Spleen (tissue), 11 donors: ENCODE measurements at regions not wholly inside any gene's neighbourhood (a gene's known extent, or its start where the extent isn't known, plus 50 kb on each side); places are given as distances from the start of the nearest gene placed in this dataset.
"Not testable (repeated sequence)": the region's sequence is repeated elsewhere in the genome, so short reads cannot be mapped to it uniquely, and the experiment has no call there.

Source experiments
- DNase-seq: peaks from one replicate; pipeline ENCODE4 v3.0.0-alpha.2; 2020
- H3K27ac ChIP-seq, 8 donors: fragments of 200-600 bp; sonication (generic) in 7 of 8; 1 replicate in 4 of 8; 2 replicates in 4 of 8; pipeline versions ENCODE4 v1.5.0 to v1.8.0; 2016 to 2021; ENCODE audit warnings: inconsistent platforms in 4 of 8, mild to moderate bottlenecking in 4 of 8, moderate library complexity in 1 of 8
- H3K27me3 ChIP-seq, 7 donors: fragments of 200-600 bp; sonication (generic) in 6 of 7; replicated peaks in 1 of 7; 1 replicate in 4 of 7; 2 replicates in 3 of 7; pipeline versions ENCODE4 v1.5.0 to v1.8.0; 2016 to 2021; ENCODE audit warnings: inconsistent platforms in 3 of 7, mild to moderate bottlenecking in 1 of 7
- H3K36me3 ChIP-seq, 6 donors: fragments of 200-600 bp; sonication (generic) in 5 of 6; 1 replicate in 4 of 6; 2 replicates in 2 of 6; pipeline versions ENCODE4 v1.5.0 to v1.8.0; 2016 to 2021; ENCODE audit warnings: inconsistent platforms in 2 of 6
- H3K4me1 ChIP-seq, 6 donors: fragments of 200-600 bp; sonication (generic) in 5 of 6; 1 replicate in 3 of 6; 2 replicates in 3 of 6; pipeline versions ENCODE4 v1.5.0 to v1.8.0; 2016 to 2021; ENCODE audit warnings: inconsistent platforms in 3 of 6
- H3K4me3 ChIP-seq, 8 donors: fragments of 200-600 bp; sonication (generic) in 7 of 8; 1 replicate in 4 of 8; 2 replicates in 4 of 8; pipeline versions ENCODE4 v1.5.0 to v1.8.0; 2016 to 2021; ENCODE audit warnings: inconsistent platforms in 4 of 8, mild to moderate bottlenecking in 4 of 8, moderate library complexity in 2 of 8
- H3K9me3 ChIP-seq, 8 donors: fragments of 200-600 bp; sonication (generic) in 7 of 8; 1 replicate in 4 of 8; 2 replicates in 4 of 8; pipeline versions ENCODE4 v1.5.0 to v1.8.0; 2016 to 2021; ENCODE audit warnings: inconsistent platforms in 4 of 8
- POLR2A ChIP-seq, 3 donors: fragments of 450-650 bp; IDR thresholded peaks; one replicate each; pipeline ENCODE4 v1.5.1; 2017; ENCODE audit warnings: antibody characterized with exemption in 3 of 3, mild to moderate bottlenecking in 1 of 3
- POLR2AphosphoS5 ChIP-seq, 3 donors: sonication (generic); formaldehyde crosslinking; IDR thresholded peaks; one replicate each; pipeline ENCODE4 v1.5.1; 2017; ENCODE audit warnings: antibody characterized with exemption in 3 of 3
- WGBS, 5 donors: extraction: QIAGEN DNeasy Blood & Tissue Kit in 3 of 5; methylation state at CpG; one replicate each; pipeline versions ENCODE4 v1.1.5 to v1.1.7; 2013 to 2018; 5-methylcytosine and 5-hydroxymethylcytosine counted together
- intact Hi-C: fragments of 100-400 bp; cut with DNase I; formaldehyde crosslinking; loops from one replicate; pipeline ENCODE4 v1.15.0; 2023; ENCODE audit warnings: low total_unique reads
- TF ChIP-seq, protein P1 (sequence below), 11 experiments: fragments of 200-600 bp in 7 of 11; fragments of 450-650 bp in 4 of 11; sonication (generic) in 4 of 11; IDR thresholded peaks in 8 of 11; conservative IDR thresholded peaks in 3 of 11; 1 replicate in 7 of 11; 2 replicates in 4 of 11; pipeline versions ENCODE4 v1.4.0 to v1.8.0; 2016 to 2021; ENCODE audit warnings: antibody characterized with exemption in 11 of 11, inconsistent platforms in 4 of 11, mild to moderate bottlenecking in 1 of 11
- donor health status: healthy with polysubstance abuse.
- donor health status: DM: no; HTN: no; CAD: no; lungs with moderate emphysema.
- donor health status: DM: no; HTN: no; CAD: no.
- donor health status: Bipolar disorder and iron deficiency.
- donor health status: healthy.
- donor health status: DM: no; HTN: no; CAD: no.
- donor health status: DM: yes; HTN: yes; CAD: no.

DNA sequence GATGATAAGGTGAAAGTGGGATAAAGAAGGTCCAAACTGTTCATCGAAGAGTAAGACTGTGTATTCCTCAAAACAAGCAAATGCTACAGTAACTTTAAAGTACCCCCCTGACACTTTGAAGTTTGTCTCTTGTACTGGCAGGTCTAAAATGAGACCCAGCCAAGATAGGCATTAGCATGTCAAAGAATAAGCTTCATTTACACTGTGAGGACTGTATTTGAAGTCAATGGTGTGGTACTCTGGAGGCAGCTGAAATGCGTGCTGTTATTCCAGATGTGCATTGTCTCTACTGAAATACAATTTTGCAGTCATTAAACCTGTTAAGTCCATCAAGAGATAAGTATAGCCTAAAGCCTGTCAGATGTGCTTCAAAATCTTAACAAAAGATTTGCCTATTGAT, 288.9 kb upstream of the TECRL start:
- Histone ChIP-seq H3K36me3 (no peaks in the 10 kb centered on the region), H3K4me3 (no peak overlapping the region), H3K4me1 (no peaks in the 10 kb centered on the region), H3K27me3 (no peaks in the 10 kb centered on the region), H3K9me3 (no peaks in the 10 kb centered on the region), H3K27ac (no peak overlapping the region)
- no peak for DNase-seq
- TF ChIP-seq POLR2AphosphoS5 (IDR thresholded peaks at IDR 0.05): no peak
- TF ChIP-seq, protein P1, sequence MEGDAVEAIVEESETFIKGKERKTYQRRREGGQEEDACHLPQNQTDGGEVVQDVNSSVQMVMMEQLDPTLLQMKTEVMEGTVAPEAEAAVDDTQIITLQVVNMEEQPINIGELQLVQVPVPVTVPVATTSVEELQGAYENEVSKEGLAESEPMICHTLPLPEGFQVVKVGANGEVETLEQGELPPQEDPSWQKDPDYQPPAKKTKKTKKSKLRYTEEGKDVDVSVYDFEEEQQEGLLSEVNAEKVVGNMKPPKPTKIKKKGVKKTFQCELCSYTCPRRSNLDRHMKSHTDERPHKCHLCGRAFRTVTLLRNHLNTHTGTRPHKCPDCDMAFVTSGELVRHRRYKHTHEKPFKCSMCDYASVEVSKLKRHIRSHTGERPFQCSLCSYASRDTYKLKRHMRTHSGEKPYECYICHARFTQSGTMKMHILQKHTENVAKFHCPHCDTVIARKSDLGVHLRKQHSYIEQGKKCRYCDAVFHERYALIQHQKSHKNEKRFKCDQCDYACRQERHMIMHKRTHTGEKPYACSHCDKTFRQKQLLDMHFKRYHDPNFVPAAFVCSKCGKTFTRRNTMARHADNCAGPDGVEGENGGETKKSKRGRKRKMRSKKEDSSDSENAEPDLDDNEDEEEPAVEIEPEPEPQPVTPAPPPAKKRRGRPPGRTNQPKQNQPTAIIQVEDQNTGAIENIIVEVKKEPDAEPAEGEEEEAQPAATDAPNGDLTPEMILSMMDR (IDR thresholded peaks at IDR 0.05 in 8 of 11, conservative IDR thresholded peaks at IDR 0.05 in 3 of 11): no peak
- no peak for TF ChIP-seq POLR2A (IDR thresholded peaks at IDR 0.05)
- intact Hi-C loops: no loop called here
- 61 to 84% (median 74%) methylated on average over 2 of the region's 2 CpGs for WGBS, 5 donors

DNA sequence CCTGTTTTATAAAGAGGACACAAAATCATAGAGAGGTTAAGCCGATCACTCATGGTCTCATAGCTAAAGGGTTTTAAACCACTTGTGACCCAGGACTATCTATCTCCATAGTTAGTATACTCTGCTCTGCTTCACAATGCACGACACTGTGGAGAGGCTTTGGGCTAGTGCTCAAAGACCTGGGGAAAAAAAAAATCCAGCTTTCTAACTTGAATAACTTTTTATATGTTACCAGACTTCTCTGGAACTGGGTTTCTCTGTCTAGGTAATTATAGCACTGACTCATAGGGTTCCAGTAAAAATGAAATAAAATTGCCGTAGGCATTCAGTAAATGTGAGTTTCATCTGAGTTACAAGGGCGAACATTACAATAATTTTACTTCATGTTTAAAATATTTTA, 273.7 kb upstream of the TECRL start:
- Histone ChIP-seq H3K36me3 (no peaks in the 10 kb centered on the region), H3K4me3 (no peak overlapping the region), H3K27ac (no peak overlapping the region), H3K4me1 (no peaks in the 10 kb centered on the region), H3K9me3 (peaks cover 0 to 21% (median 15%) of the 10 kb centered on the region in 8 donors), H3K27me3 (no peaks in the 10 kb centered on the region)
- TF ChIP-seq POLR2A (IDR thresholded peaks at IDR 0.05) (no peak), POLR2AphosphoS5 (IDR thresholded peaks at IDR 0.05) (no peak)
- TF ChIP-seq, protein P1 (IDR thresholded peaks at IDR 0.05 in 8 of 11, conservative IDR thresholded peaks at IDR 0.05 in 3 of 11): no peak
- no peak for DNase-seq
- intact Hi-C loops: no loop called here
- WGBS, 5 donors: 77 to 88% (median 84%) methylated on average over 4 of the region's 4 CpGs

DNA sequence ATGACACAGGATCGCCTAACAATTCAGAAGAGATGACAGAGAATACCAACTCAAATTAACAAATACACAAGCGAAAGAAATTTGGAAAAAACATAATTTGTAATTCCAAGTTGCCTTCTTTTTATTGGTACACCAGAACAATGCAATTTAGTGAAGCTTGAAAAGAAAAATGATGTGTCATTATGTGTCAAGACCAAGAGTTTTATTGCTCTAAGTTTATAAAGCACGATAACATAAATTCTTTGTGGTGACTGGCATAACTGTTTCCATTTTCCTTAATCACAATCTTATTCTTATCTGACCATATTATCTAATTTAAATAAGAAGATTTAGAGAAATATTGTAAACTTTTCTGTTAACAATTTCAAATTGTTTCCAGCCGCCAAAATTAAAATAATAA, 273.2 kb upstream of the TECRL start:
- Histone ChIP-seq H3K4me1 (no peaks in the 10 kb centered on the region), H3K27ac (no peak overlapping the region), H3K27me3 (no peaks in the 10 kb centered on the region), H3K9me3 (peaks cover 0 to 18% (median 10%) of the 10 kb centered on the region in 8 donors), H3K4me3 (no peak overlapping the region), H3K36me3 (no peaks in the 10 kb centered on the region)
- 80 to 90% (median 84%) methylated on average over 4 of the region's 4 CpGs for WGBS, 5 donors
- no peak for DNase-seq
- intact Hi-C loops: no loop called here
- TF ChIP-seq POLR2AphosphoS5 (IDR thresholded peaks at IDR 0.05) (no peak), POLR2A (IDR thresholded peaks at IDR 0.05) (no peak)
- TF ChIP-seq, protein P1 (IDR thresholded peaks at IDR 0.05 in 8 of 11, conservative IDR thresholded peaks at IDR 0.05 in 3 of 11): no peak

DNA sequence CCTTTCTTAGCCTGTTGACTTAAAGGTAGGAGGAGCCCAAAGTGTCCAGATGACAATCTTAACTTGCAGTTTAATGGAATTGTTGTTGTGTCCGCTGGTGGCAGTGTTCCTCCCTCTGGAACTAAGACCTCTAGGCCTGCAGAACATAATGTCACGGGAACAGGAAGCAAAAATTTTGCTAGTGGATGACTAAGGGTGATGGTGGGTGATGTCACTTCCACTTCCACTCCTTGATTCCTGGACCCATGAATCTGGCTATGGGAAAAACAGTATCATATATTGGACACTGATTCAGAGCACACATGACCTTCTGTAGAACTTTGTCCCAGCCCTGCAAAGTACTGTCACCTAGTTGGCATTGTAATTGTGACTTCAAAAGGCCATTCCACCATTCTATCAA, 263.9 kb upstream of the TECRL start:
- H3K36me3 ChIP-seq, H3K27me3 ChIP-seq, H3K4me3 ChIP-seq, H3K27ac ChIP-seq, intact Hi-C loops, DNase-seq, H3K4me1 ChIP-seq: not testable (repeated sequence)
- peaks cover 0 to 59% (median 27%) of the 10 kb centered on the region in 8 donors for H3K9me3 ChIP-seq
- 57 to 82% (median 70%) methylated on average over 2 of the region's 2 CpGs for WGBS, 5 donors

DNA sequence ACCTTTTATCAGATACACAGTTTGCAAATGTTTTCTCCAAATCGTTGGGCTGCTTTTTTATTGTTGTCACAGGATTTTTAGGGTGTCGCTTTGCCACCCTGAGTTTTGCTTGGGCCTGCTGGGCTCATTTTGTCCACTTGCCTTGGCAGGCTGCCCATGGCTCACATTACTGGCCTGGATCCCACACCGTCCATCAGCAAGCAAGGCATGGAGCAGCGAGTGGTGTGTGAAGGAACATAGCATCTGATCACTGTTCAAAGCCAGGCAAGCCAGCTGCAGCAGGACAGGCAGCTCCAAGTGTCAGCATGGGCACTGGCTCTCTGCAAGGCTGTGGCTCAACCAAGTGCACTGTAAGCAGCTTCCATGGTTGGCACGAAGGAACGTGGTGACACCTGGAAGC, 261.4 kb upstream of the TECRL start:
- no peak for DNase-seq
- intact Hi-C loops: no loop called here
- TF ChIP-seq, protein P1 (IDR thresholded peaks at IDR 0.05 in 8 of 11, conservative IDR thresholded peaks at IDR 0.05 in 3 of 11): no peak
- TF ChIP-seq POLR2A (IDR thresholded peaks at IDR 0.05): no peak
- no peak for TF ChIP-seq POLR2AphosphoS5 (IDR thresholded peaks at IDR 0.05)
- Histone ChIP-seq H3K4me1 (no peaks in the 10 kb centered on the region), H3K4me3 (no peak overlapping the region), H3K27me3 (no peaks in the 10 kb centered on the region), H3K27ac (no peak overlapping the region), H3K36me3 (no peaks in the 10 kb centered on the region), H3K9me3 (peaks cover 0 to 39% (median 15%) of the 10 kb centered on the region in 8 donors)
- 78 to 91% (median 86%) methylated on average over 6 of the region's 6 CpGs for WGBS, 5 donors
